ENCODE measurements at regions not wholly inside any gene's neighbourhood (a gene's known extent, or its start where the extent isn't known, plus 50 kb on each side); places are given as distances from the start of the nearest gene placed in this dataset.

- TF ChIP-seq POLR2AphosphoS5 (IDR thresholded peaks at IDR 0.05; ENCODE audit: low read depth, low read length) = no peak
- no peak for TF ChIP-seq TAF1 (IDR thresholded peaks at IDR 0.05; ENCODE audit: borderline replicate concordance, insufficient read depth, low read length)
- no peak for TF ChIP-seq SIN3A (IDR thresholded peaks at IDR 0.05; ENCODE audit: borderline replicate concordance, insufficient read depth, low read length)
- TF ChIP-seq FOXP2 (optimal IDR thresholded peaks at IDR 0.05; ENCODE audit: borderline replicate concordance, extremely low read depth, extremely low read length, insufficient read depth) = no peak
- TF ChIP-seq REST (IDR thresholded peaks at IDR 0.05; ENCODE audit: insufficient read depth in 1 of 2, low read depth in 2 of 2, low read length in 2 of 2) = no peak
These were observed 109.9 kb upstream of the NFIB start for GRCh38 chr9:14423815-14424261.

GRCh38 chr9:14421291-14421690 lies 107.3 kb upstream of the NFIB start:
- no peak for TF ChIP-seq SIN3A (IDR thresholded peaks at IDR 0.05; ENCODE audit: borderline replicate concordance, insufficient read depth, low read length)
- TF ChIP-seq FOXP2 (optimal IDR thresholded peaks at IDR 0.05; ENCODE audit: borderline replicate concordance, extremely low read depth, extremely low read length, insufficient read depth) = no peak
- no peak for TF ChIP-seq POLR2AphosphoS5 (IDR thresholded peaks at IDR 0.05; ENCODE audit: low read depth, low read length)
- TF ChIP-seq REST (IDR thresholded peaks at IDR 0.05; ENCODE audit: insufficient read depth in 1 of 2, low read depth in 2 of 2, low read length in 2 of 2) = no peak
- TF ChIP-seq TAF1 (IDR thresholded peaks at IDR 0.05; ENCODE audit: borderline replicate concordance, insufficient read depth, low read length) = no peak

GRCh38 chr9:14418941-14419937 lies 105.3 kb upstream of the NFIB start:
- no peak for TF ChIP-seq FOXP2 (optimal IDR thresholded peaks at IDR 0.05; ENCODE audit: borderline replicate concordance, extremely low read depth, extremely low read length, insufficient read depth)
- no peak for TF ChIP-seq TAF1 (IDR thresholded peaks at IDR 0.05; ENCODE audit: borderline replicate concordance, insufficient read depth, low read length)
- no peak for TF ChIP-seq POLR2AphosphoS5 (IDR thresholded peaks at IDR 0.05; ENCODE audit: low read depth, low read length)
- TF ChIP-seq SIN3A (IDR thresholded peaks at IDR 0.05; ENCODE audit: borderline replicate concordance, insufficient read depth, low read length) = no peak
- TF ChIP-seq REST (IDR thresholded peaks at IDR 0.05; ENCODE audit: insufficient read depth in 1 of 2, low read depth in 2 of 2, low read length in 2 of 2) = no peak

GRCh38 chr9:14418301-14418940 lies 104.5 kb upstream of the NFIB start:
- no peak for TF ChIP-seq SIN3A (IDR thresholded peaks at IDR 0.05; ENCODE audit: borderline replicate concordance, insufficient read depth, low read length)

GRCh38 chr9:14417237-14417636 lies 103.3 kb upstream of the NFIB start:
- TF ChIP-seq REST (IDR thresholded peaks at IDR 0.05; ENCODE audit: insufficient read depth in 1 of 2, low read depth in 2 of 2, low read length in 2 of 2) (no peak), POLR2AphosphoS5 (IDR thresholded peaks at IDR 0.05; ENCODE audit: low read depth, low read length) (no peak), FOXP2 (optimal IDR thresholded peaks at IDR 0.05; ENCODE audit: borderline replicate concordance, extremely low read depth, extremely low read length, insufficient read depth) (no peak), TAF1 (IDR thresholded peaks at IDR 0.05; ENCODE audit: borderline replicate concordance, insufficient read depth, low read length) (no peak), SIN3A (IDR thresholded peaks at IDR 0.05; ENCODE audit: borderline replicate concordance, insufficient read depth, low read length) (no peak)
